ENCODE measurements at regions not wholly inside any gene's neighbourhood (a gene's known extent, or its start where the extent isn't known, plus 50 kb on each side); places are given as distances from the start of the nearest gene placed in this dataset.
"Not testable (repeated sequence)": the region's sequence is repeated elsewhere in the genome, so short reads cannot be mapped to it uniquely, and the experiment has no call there.

- not testable (repeated sequence) for TF ChIP-seq EZH2 (IDR thresholded peaks at IDR 0.05; ENCODE audit: insufficient read depth, poor library complexity, severe bottlenecking); EZH2phosphoT487 (IDR thresholded peaks at IDR 0.05; ENCODE audit: insufficient read depth, low read depth)
Measured at GRCh38 chr9:62858240-62858639, 1668.4 kb downstream of the SPATA31A7 start.
